HG02840 (cell line): ENCODE measurements at regions not wholly inside any gene's neighbourhood (a gene's known extent, or its start where the extent isn't known, plus 50 kb on each side); places are given as distances from the start of the nearest gene placed in this dataset.

Experiments
- ATAC-seq: cut with Tn5 transposase; IDR thresholded peaks from one replicate; pipeline ENCODE4 v1.9.1; 2021; ENCODE audit warnings: mild to moderate bottlenecking, moderate library complexity, moderate number of reproducible peaks; ENCODE audit not compliant: unreplicated experiment, low FRiP score

DNA sequence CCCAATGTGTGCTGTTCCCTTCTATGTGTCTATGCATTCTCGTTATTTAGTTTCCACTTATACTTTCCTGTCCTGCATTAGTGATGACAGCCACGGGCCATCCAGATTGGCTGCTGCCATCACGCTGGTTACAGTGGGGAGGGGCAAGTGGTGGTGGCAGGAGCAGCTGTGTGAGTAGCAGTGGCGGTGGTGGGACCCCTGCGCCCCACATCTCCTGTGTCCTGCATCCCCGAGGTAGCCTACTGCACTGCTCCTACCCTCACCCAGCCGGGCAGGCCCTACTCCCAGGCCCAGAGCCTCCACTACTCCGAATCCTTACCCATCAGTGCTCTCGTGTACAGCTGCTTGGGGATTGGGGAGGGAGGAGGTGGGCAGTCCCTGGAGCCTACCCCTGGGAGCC, 798.7 kb upstream of the AGA start:
- no peak for ATAC-seq

DNA sequence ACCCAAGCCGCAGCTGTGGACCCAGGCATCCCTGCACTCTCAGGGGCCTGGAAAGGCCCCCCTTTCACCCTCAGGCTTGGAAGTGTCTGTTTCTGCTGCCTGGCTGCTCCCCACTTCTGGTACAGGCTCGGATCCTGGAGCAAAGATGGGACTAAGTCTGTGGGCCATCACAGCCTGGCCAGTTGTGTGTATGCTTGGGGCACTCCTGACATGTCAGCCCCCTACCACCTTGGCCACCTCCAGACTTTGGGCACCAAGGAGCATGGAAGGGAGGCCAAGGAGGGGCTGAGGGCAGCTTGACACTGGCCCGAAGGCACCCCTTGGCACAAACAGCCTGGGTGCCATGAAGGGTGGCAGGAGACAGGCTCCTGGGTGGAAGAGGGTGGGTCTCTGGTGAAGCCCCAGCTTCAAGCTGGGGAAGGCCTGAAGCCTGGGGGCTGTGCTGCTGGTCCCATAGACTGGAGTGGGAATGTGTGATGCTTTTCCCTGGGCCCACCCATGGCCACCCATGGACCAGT, 799.4 kb upstream of the AGA start:
- ATAC-seq: no peak

DNA sequence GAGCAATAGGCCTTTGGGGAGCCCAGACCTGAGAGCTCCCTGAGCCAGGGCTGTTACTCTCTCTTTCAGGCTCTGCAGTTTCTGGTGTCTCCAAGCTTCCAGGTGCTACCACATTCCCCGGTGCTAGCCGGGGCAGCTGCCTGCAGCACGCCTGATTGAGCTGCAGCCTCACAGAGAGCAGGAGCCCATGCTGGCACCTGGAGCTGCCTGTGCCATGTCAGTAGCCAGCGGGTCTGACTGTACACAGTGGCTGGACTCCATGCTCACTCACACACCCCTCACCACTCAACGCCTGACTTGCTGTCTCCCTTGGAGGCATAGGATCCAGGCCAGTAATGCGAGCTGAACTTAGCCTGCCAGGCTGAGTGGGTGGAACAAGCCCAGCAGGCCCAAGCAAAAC, 800.4 kb upstream of the AGA start:
- ATAC-seq: no peak

DNA sequence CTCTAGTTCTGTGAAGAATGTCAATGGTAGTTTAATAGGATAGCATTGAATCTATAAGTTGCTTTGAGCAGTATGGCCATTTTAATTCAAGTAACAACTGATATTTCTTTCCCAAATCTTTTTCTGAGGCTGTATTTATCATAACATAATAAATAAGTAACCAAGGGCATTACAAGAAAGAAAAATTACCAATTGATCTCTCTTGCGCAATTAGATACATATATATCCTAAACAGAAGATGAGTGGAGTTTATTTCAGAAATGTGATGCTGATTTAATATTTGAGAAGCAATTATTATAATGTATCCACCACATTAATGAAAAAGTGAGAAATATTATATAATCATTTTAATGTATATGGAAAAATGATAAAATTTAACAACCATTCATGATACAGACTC, 802.5 kb upstream of the AGA start:
- ATAC-seq: no peak

DNA sequence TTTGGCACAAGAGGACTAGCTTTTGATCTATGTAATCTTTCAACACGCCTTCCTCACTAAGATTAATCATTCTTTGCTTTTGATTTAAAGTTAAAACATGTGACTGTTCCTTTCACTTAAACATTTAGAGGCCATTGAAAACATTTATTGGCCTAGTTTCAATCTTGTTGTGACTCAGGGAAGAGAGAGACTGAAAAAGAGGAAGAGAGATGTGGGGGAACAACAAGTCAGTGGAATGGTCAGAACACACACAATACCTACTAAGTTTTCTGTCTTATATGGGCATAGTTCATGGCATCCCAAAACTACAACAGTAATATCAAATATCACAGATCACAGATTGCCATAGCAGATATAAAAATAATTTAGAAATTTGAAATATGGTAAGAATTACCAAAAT, 812.9 kb upstream of the AGA start:
- no peak for ATAC-seq

DNA sequence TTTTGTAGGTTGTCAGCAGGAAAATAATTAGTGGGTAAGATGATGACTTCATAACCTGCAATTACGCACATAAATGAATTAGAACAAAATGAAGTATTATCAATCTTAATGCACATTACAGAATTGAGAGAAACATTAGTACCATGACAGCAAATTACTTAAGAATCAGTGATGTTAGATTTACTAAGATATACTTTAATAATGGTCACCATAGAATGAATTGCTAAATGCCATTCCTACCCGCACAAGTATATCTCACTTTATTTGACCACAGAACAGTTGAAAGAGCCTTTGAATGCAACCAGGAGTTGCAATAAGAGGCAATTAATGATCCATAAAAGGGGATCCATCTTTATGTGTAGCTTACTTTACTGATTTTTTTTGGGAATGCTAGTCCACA, 816.4 kb upstream of the AGA start:
- no peak for ATAC-seq

DNA sequence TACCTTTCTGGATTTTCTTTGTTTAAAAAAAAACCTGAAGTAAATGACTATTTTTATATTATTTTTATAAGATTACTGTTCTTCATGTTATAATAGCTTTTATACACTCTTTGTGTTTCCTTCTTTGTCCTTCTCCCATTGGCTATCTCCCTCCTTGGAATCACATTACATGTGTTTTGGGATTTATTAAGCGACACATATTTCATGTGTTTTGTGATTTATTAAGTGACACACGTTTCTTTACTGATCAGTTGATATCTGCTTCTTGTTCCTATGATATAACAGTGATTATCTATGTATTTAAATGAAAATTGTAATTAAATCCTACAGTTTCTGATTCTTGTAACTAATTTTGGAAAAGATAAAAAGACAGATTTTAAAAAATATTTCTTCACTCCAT, 817.3 kb upstream of the AGA start:
- ATAC-seq: no peak

DNA sequence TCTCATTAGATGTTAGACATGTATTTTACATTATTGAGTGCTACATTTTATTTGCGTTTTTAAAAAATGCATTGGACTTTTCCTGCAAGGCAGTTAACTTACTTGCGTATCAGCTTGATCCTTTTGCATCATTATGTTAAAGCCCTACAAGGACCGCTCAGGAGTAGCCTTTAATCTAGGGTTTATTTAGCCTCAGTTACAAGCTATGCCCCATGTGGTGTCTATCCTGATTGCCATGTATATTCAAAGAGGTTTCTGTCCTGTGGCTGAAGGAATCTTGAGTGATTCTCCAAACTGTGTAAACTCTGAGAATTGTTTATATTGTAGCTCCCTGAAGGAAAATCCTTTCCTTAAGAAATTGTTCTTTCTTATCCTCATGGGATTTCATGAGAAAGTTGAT, 821.8 kb upstream of the AGA start:
- ATAC-seq: no peak

DNA sequence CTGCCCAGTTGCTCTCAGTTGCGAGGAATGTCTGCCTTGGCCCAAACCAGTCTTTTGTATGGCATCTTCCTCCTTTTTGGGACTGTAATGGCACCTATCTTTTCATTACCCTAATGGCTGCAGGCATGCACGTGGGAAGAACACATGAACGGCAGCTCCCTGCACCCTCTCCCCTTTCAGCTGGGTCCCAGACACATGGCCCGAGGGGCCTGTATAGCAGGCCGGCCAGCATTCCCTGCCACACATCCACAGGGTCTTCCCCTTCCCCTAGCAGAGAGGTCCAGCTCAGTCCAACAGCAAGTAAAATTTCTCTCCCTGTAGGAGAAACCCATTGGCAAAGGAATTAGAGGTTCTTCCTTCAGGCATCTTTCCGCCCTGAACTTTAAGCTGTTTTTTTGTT, 829.1 kb upstream of the AGA start:
- ATAC-seq: no peak

DNA sequence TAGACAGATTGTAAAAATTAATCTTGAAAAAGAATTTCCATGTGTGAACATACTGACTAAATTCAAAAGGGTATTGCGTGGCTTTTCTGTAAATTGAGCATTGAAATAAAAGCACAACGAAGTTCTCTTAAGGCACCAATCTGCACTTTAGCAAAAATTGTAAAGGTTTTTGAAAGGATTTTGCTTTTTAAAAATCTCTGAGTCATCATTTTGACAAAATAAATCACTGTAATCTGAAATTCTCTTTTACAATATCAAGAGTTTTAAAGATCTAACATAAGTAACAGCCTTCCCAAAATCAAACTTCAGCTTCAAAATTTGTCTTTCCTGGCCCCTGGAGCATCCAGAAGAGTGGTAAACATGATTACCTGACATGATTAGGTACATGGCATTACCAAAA, 830.9 kb upstream of the AGA start:
- no peak for ATAC-seq

DNA sequence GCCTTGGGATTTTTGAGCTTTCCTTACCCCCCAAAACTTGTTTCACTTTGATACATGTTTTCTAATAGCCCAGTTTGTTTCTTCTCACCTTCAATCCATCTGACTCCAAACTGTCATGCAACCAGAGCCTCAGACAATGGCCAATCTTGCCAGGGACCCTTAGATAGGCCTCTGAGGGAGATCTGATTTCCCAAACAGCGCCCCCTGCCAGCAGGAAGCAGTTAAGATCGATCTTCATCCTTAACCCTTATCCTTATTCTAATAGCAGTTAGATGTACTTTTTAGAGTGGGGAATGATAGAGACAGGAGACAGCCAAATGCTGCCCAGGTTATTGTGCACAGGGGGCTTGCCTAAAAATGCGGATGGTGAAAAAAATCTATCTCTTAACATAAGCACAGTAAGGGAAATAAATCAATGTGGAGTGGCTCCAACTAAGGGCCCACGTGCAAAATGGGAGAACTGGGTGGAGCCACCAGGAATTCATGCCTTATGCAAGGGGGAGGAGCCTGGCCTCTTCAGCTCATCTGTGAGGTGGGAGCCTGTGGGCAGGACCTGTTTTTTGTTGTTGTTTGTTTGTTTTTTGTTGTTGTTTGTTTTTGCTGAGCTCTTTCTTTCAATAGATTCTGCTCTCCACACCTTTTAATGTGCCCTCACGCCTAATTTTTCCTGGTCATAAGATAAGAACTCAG, 833.6 kb upstream of the AGA start:
- ATAC-seq: no peak

DNA sequence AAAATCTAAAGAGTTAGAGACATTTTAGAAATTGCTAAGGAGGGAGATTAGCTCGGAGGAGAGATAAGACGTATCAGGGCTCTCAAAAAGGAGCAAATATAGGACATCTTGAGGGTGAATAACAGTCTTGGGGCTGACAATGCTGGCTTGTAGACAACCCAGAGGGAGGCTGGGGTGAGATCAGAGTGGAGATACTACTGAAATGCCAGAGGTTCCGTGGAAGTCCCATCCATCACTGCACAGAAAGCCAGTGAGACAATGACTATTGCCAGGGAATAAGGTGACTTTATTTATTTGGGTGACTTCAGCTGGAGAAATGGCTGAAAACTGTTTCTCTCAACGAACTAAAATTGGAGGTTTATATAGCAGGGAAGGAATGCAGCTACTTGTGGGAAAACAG, 838.1 kb upstream of the AGA start:
- ATAC-seq: no peak

DNA sequence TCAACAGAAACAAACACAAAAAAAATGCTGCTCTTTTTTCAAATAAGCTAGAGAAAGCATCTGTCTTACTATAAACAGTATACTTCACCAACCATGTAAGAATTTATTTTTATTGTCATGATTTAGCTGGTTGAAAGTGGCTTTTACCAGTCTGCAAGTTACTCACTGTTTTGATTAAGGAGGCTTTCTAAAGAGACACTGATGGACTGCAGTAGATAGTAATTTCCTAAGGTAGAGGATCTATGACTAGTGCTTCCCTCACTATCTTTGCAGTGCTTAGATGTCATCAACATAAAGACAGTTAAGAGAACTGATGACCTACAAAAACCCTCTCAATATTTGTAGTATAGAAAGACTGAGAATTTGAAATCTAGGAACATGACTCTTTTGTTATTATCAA, 846.2 kb upstream of the AGA start:
- no peak for ATAC-seq

DNA sequence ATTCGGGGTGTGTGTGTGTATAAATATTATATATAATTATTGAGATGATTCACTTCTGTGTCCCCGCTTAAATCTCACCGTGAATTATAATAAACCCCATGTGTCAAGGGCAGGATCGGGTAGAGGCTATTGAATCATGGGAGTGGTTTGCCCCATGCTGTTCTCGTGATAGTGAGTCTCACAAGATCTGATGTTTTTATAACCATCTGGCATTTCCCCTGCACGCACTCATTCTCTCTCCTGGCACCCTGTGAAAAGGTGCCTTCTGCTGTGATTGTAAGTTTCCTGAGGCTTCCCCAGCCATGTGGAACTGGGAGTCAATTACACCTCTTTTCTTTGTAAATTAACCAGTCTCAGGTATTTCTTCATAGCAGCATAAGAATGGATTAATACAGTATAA, 851.4 kb upstream of the AGA start:
- no peak for ATAC-seq

DNA sequence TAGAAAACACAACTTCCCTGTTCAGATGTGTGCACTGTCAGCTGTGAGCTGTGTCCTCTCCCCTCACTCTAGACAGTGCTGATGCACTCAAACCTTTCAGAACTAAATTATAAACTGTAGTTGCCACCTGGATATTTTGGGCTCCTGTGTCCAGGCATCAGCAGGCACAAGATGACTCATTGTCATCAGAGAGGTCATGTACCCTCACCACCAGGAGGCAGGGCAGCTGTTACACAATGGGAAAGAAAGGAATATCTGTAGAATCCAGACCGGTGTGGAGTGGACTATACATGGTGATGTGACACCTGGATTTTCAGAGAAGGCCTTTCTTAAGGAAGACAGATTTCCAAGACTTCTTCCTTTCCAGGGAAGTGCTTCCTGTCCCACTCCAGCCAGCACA, 854.4 kb upstream of the AGA start:
- ATAC-seq: no peak

DNA sequence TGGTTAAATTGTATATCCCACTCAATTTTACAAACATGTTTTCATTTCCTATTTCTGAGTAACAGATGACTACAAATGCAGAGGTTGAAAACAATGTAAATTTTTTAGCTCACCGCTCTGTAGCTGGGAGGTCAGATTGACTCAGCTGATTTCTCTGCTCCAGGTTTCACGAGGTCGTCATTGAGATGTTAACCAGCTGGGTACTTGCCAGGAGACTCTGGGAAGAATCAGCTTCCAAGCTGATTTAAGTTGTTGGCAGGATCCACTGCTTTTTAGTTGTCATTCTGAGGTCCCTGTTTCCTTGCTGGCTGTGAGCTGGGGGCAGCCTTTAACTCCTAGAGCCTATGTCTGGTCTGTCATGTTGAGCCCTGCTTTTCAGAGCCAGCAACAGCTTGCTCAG, 864.3 kb upstream of the AGA start:
- ATAC-seq: no peak

DNA sequence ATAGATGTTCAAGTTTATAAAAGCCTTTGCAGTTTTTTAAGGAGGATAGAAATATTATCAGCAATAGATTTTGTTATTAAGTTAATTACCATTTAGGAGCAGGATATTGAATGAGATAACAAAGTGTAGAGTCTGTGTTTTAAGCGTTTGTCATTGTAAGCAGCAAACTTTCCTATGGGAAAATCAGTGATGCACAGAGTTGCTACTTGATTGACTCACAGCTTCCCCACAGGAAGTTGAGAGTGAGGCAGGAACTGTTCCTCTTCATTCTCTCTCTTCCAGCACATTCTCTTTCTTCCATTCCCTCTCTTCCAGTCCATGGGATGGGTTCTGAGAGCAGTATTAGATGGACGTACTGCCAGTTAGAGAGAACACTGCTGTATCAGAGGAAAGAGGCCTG, 867.7 kb upstream of the AGA start:
- ATAC-seq: no peak

DNA sequence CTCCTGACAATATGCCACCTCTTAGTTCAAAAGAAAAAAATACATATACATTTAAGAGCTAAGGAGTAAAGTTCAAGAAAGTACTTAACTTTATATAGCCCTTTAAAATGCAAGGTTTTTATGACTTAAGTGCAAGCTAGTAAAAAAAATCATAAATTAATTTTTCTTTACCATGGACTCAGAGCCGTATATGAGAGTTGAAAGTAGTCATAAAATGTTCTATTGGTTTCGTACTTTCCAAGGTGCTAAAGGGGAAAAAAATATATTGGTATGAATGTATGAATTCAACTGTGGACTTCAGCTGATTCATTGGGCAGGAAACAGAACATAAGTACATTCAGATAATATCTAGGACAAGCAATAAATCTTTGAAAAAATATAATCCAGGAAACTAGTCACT, 869.8 kb upstream of the AGA start:
- ATAC-seq: no peak

DNA sequence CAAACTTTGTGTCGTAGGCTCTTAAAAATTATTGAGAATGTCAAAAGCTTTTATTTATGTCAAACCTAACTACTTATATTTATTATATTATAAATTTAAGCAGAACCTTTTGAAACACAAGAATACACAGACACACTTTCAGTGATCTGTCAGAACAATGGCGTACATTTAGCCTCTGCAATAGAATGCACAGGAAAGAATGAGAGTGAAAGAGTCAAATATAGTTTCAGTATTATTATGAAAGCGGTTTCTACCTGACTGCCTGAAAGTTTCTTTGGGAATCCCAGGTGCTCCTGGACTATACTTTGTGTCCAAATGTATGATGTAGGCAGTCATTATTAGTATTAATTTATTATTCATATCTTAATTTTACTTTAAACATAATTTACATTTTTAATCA, 872.0 kb upstream of the AGA start:
- no peak for ATAC-seq

DNA sequence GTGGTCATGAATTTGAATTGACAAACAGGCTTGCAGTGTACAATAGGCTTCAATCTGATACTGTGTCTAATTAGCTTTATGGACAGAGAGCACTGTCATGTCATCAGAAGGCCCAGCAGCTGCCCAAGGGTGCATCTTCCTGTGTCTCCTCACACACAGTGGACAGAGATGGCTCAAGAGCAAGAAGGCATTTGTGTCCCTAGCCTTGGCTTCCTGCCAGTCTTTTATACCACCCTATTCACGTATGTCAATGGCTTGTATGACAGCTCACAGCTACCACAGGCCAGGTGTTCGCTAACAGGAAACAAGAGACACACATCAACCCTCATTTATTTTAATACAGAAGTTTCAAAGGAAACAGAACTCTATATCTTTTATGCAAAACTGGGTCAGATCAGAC, 874.0 kb upstream of the AGA start:
- ATAC-seq: no peak

DNA sequence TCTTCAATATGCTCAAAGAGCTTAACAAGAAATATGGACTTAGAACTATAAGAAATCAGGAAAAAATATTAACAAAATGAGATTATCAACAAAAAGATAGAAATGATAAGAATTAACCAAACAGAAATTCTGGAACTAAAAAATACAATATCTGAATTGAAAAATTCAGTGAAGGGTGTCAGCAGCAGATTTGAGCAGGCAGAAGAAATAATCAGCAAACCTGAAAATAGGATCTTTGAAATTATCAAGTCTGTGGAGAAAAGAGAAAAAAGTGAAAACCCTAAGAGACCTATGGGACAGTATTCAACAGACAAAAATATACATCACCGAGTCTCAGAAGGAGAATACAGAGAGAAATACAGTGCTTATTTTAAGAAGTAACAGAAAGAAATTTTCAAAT, 877.8 kb upstream of the AGA start:
- no peak for ATAC-seq

DNA sequence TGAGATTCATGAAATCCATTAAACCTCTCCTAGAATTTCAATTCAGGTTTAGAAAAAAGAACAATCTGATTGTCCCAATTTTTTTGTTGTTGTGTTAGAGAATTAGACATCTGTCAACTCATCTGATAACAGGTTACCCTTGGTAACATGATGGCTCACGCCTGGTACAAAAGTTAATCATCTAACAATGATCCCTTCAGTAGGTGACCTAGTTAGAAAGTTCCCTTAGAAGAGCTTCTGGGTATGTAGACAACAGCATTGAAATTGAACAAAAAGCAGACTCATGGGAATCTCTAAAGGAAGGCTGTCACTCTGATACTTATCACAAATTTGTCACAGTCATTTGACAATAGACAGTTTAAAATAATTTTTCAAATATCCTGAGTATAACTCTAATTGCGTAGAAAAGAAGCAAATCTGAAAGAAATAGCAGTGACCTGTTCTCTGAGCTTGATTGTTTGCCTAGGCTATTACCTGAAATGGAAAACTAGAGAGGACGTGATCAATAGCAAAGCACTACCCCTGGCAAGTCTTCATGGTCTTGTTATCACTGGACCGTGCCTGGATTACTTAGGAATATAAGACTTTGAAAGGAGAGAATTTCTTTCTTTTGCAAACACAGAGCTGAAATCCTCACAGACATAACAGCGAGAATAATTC, 880.4 kb upstream of the AGA start:
- no peak for ATAC-seq
